Esophagus squamous epithelium (tissue), 4 donors: ENCODE measurements at regions not wholly inside any gene's neighbourhood (a gene's known extent, or its start where the extent isn't known, plus 50 kb on each side); places are given as distances from the start of the nearest gene placed in this dataset.

Source experiments
- POLR2A ChIP-seq, 4 donors: fragments of 450-650 bp; IDR thresholded peaks; one replicate each; pipeline ENCODE4 v1.6.1; 2017; ENCODE audit warnings: antibody characterized with exemption in 4 of 4, mild to moderate bottlenecking in 4 of 4, moderate library complexity in 3 of 4
- TF ChIP-seq, protein P1 (sequence below), 6 experiments: fragments of 450-650 bp in 4 of 6; fragments of 200-600 bp in 2 of 6; sonication (generic) in 2 of 6; IDR thresholded peaks; one replicate each; pipeline ENCODE4 v1.5.1; 2016 to 2019; ENCODE audit warnings: antibody characterized with exemption in 6 of 6, mild to moderate bottlenecking in 4 of 6, moderate library complexity in 4 of 6

DNA sequence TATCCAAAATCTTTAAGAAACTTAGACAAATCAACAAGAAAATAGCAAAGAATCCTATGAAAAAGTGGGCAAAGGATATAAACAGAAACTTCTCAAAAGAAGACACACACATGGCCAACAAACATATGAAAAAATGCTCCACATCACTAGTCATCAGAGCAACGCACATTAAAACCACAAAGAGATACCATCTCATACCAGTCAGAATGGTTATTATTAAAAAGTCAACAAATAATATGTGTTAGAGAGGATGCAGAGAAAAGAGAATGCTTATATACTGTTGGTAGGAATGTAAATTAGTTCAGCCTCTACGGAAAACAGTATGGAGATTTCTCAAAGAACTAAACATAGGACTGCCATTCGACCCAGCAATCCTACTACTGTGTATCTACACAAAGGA lies 212.0 kb upstream of the DTNBP1 start:
- TF ChIP-seq, protein P1, sequence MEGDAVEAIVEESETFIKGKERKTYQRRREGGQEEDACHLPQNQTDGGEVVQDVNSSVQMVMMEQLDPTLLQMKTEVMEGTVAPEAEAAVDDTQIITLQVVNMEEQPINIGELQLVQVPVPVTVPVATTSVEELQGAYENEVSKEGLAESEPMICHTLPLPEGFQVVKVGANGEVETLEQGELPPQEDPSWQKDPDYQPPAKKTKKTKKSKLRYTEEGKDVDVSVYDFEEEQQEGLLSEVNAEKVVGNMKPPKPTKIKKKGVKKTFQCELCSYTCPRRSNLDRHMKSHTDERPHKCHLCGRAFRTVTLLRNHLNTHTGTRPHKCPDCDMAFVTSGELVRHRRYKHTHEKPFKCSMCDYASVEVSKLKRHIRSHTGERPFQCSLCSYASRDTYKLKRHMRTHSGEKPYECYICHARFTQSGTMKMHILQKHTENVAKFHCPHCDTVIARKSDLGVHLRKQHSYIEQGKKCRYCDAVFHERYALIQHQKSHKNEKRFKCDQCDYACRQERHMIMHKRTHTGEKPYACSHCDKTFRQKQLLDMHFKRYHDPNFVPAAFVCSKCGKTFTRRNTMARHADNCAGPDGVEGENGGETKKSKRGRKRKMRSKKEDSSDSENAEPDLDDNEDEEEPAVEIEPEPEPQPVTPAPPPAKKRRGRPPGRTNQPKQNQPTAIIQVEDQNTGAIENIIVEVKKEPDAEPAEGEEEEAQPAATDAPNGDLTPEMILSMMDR (IDR thresholded peaks at IDR 0.05), result no peak
- no peak for TF ChIP-seq POLR2A (IDR thresholded peaks at IDR 0.05)
